ENCODE measurements at regions not wholly inside any gene's neighbourhood (a gene's known extent, or its start where the extent isn't known, plus 50 kb on each side); places are given as distances from the start of the nearest gene placed in this dataset.

DNA sequence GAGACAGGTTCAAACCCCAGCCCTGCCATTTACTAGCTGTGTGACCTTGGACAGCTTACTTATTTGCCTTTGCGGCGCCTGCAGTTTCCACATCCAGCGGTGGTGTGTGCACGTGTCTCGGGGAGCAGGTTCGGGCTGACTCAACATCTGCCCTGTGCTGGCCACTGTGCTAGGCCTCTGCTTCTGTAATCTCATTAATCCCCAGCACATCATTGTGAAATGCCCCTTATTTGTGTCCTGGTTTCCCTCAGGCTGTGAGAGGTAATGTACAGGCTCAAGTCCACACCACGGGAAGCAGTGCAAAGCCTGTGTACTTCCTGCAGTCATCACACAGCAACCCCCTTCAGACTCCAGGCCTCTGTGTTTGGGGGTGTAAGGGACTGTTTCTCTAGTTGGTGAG lies 285.7 kb downstream of the RPS24 start:
- TF ChIP-seq RAD21 (IDR thresholded peaks at IDR 0.05; ENCODE audit: low read depth), result no peak
- no peak for TF ChIP-seq EGR1 (IDR thresholded peaks at IDR 0.05)
- no peak for TF ChIP-seq ZBTB7A (IDR thresholded peaks at IDR 0.05; ENCODE audit: low read depth)
- no peak for TF ChIP-seq FOXM1 (IDR thresholded peaks at IDR 0.05; ENCODE audit: borderline replicate concordance, low read depth)
- no peak for TF ChIP-seq NFIC (IDR thresholded peaks at IDR 0.05)
- no peak for TF ChIP-seq TAF1 (IDR thresholded peaks at IDR 0.05; ENCODE audit: low read depth)
- TF ChIP-seq CEBPB (IDR thresholded peaks at IDR 0.05), result no peak

Data from Ishikawa (cell line).